ENCODE measurements at regions not wholly inside any gene's neighbourhood (a gene's known extent, or its start where the extent isn't known, plus 50 kb on each side); places are given as distances from the start of the nearest gene placed in this dataset.
A peak's percentile ranks its signal among the peaks of the same experiment; 100 is the strongest.

DNA sequence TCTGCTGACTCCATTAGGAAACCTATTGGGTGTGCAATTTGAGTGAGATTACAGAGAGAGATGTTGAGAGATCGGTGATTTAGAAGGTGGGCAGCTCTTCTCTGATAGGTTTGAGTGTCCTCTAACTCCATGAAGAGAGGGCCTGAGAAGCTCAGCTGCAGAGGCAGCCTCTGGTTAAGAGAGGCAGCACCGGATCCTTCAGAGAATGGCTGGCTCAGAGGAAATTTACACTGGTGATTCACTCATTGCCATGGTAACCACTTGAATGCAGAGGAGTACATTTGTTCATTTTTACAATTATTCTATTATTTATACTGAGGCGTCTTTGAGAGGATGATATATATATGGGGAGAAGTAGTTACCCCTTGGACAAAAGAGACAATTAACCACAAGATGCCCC is 171.7 kb downstream of the PDGFRA start:
- Histone ChIP-seq H3K79me2 (ENCODE audit: insufficient read depth) (no peaks in the 10 kb centered on the region), H2AFZ (ENCODE audit: low read depth) (peak overlapping the region; percentile 61), H3K9me3 (no peaks in the 10 kb centered on the region), H3K27ac (ENCODE audit: low read depth in 2 of 2, low read length in 1 of 2) (peak overlapping the region in 1 of 2 experiments; percentile 56; a peak in 2 of 4 replicates), H3K27me3 (ENCODE audit: insufficient read depth) (peaks cover 6% of the 10 kb centered on the region; the same call in 1 of the 2 replicates), H3K9me2 (no peaks in the 10 kb centered on the region), H3K9ac (no peak overlapping the region), H4K20me1 (ENCODE audit: insufficient read depth) (no peaks in the 10 kb centered on the region), H3K4me3 (ENCODE audit: low read depth in 2 of 2, low read length in 1 of 2) (no peak overlapping the region), H3K4me2 (peak overlapping the region; percentile 43; the same call in 1 of the 2 replicates), H3F3A (replicated peaks; ENCODE audit: insufficient read depth) (no peaks in the 10 kb centered on the region), H3K4me1 (ENCODE audit: control insufficient read depth in 1 of 2, insufficient read depth in 2 of 2, low read depth in 1 of 2, low read length in 1 of 2) (no peaks in the 10 kb centered on the region; a peak in 1 of 4 replicates), H3K36me3 (replicated peaks in 1 of 2; ENCODE audit: control insufficient read depth in 1 of 2, insufficient read depth in 2 of 2, low read length in 1 of 2) (no peaks in the 10 kb centered on the region)
- no peak for DNase-seq
- no peak for TF ChIP-seq GATA2 (CRISPR knock-in tag; IDR thresholded peaks at IDR 0.05)
- TF ChIP-seq FOSL2 (IDR thresholded peaks at IDR 0.05; ENCODE audit: borderline replicate concordance, low read depth), result peak; percentile 57; the same call in 1 of the 2 replicates
- ChIA-PET POLR2A (no interaction called here), CTCF (interaction anchor here (1.0 kb wide), 1 partner anchor 82 kb away, joined by 3 read pairs; no protein-coding TSS in a partner anchor)
- WGBS (ENCODE audit: low lambda C conversion rate), result 33% methylated on average over 3 of the region's 3 CpGs

DNA sequence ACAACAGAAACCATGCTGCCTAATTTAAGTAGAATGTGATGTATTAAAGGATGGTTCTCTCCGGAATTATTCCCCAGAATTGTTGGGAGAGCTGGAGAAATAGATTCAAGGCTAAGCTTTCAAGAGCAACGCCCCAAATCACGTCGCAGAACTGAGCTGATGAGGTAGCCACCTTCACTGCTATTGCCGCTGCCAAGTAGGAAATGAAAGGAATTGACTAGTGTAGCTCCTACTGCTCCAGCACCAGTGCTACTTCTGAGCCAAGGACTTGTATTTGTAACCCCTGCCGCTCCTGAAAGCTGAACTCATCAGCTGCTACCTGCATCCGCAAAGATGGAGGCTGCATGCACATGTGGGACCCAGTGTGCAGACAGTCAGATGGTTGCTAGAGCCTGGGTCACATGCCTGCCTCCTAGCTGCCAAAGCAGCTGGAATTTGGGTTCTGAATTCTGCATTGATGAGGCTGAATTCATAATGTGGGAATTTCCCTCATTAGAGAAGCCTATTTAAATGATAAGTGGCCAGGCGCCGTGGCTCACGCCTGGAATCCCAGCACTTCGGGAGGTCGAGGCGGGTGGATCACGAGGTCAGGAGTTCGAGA is 173.9 kb downstream of the PDGFRA start:
- Histone ChIP-seq H3K4me1 (ENCODE audit: control insufficient read depth in 1 of 2, insufficient read depth in 2 of 2, low read depth in 1 of 2, low read length in 1 of 2) (no peaks in the 10 kb centered on the region; a peak in 1 of 4 replicates), H2AFZ (ENCODE audit: low read depth) (no peak overlapping the region), H3K79me2 (ENCODE audit: insufficient read depth) (no peaks in the 10 kb centered on the region), H3K4me2 (no peak overlapping the region), H3K27ac (ENCODE audit: low read depth in 2 of 2, low read length in 1 of 2) (no peak overlapping the region), H3F3A (replicated peaks; ENCODE audit: insufficient read depth) (no peaks in the 10 kb centered on the region), H3K27me3 (ENCODE audit: insufficient read depth) (peaks cover 15% of the 10 kb centered on the region; the same call in 1 of the 2 replicates), H3K4me3 (ENCODE audit: low read depth in 2 of 2, low read length in 1 of 2) (no peak overlapping the region), H3K36me3 (replicated peaks in 1 of 2; ENCODE audit: control insufficient read depth in 1 of 2, insufficient read depth in 2 of 2, low read length in 1 of 2) (no peaks in the 10 kb centered on the region), H4K20me1 (ENCODE audit: insufficient read depth) (no peaks in the 10 kb centered on the region), H3K9me3 (no peaks in the 10 kb centered on the region), H3K9ac (no peak overlapping the region), H3K9me2 (no peaks in the 10 kb centered on the region)
- POLR2A ChIA-PET, result no interaction called here
- CTCF ChIA-PET, result interaction anchor here (1.3 kb wide), 1 partner anchor 38 kb away, joined by 4 read pairs; no protein-coding TSS in a partner anchor
- DNase-seq, result no peak
- TF ChIP-seq EZH2phosphoT487 (IDR thresholded peaks at IDR 0.05; ENCODE audit: borderline replicate concordance, low read depth), result no peak
- TF ChIP-seq JUND (IDR thresholded peaks at IDR 0.05), result no peak
- TF ChIP-seq CHD2 (IDR thresholded peaks at IDR 0.05; ENCODE audit: low read length, partially characterized antibody), result no peak
- no peak for TF ChIP-seq GATA2 (CRISPR knock-in tag; IDR thresholded peaks at IDR 0.05)
- no peak for TF ChIP-seq YY1 (IDR thresholded peaks at IDR 0.05; ENCODE audit: low read depth)
- TF ChIP-seq TCF12 (IDR thresholded peaks at IDR 0.05), result no peak
- TF ChIP-seq, protein P1, sequence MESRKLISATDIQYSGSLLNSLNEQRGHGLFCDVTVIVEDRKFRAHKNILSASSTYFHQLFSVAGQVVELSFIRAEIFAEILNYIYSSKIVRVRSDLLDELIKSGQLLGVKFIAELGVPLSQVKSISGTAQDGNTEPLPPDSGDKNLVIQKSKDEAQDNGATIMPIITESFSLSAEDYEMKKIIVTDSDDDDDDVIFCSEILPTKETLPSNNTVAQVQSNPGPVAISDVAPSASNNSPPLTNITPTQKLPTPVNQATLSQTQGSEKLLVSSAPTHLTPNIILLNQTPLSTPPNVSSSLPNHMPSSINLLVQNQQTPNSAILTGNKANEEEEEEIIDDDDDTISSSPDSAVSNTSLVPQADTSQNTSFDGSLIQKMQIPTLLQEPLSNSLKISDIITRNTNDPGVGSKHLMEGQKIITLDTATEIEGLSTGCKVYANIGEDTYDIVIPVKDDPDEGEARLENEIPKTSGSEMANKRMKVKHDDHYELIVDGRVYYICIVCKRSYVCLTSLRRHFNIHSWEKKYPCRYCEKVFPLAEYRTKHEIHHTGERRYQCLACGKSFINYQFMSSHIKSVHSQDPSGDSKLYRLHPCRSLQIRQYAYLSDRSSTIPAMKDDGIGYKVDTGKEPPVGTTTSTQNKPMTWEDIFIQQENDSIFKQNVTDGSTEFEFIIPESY (IDR thresholded peaks at IDR 0.05; ENCODE audit: borderline replicate concordance, low read depth), result no peak
- no peak for TF ChIP-seq NFIC (IDR thresholded peaks at IDR 0.05; ENCODE audit: borderline replicate concordance)
- TF ChIP-seq, protein P2, sequence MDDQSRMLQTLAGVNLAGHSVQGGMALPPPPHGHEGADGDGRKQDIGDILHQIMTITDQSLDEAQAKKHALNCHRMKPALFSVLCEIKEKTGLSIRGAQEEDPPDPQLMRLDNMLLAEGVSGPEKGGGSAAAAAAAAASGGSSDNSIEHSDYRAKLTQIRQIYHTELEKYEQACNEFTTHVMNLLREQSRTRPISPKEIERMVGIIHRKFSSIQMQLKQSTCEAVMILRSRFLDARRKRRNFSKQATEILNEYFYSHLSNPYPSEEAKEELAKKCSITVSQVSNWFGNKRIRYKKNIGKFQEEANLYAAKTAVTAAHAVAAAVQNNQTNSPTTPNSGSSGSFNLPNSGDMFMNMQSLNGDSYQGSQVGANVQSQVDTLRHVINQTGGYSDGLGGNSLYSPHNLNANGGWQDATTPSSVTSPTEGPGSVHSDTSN (IDR thresholded peaks at IDR 0.05), result no peak
- TF ChIP-seq TAF1 (IDR thresholded peaks at IDR 0.05; ENCODE audit: borderline replicate concordance, low read depth, low read length), result no peak
- TF ChIP-seq ELF1 (IDR thresholded peaks at IDR 0.05), result no peak
- TF ChIP-seq, protein P3, sequence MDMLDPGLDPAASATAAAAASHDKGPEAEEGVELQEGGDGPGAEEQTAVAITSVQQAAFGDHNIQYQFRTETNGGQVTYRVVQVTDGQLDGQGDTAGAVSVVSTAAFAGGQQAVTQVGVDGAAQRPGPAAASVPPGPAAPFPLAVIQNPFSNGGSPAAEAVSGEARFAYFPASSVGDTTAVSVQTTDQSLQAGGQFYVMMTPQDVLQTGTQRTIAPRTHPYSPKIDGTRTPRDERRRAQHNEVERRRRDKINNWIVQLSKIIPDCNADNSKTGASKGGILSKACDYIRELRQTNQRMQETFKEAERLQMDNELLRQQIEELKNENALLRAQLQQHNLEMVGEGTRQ (IDR thresholded peaks at IDR 0.05; ENCODE audit: borderline replicate concordance, low read depth, low read length), result no peak
- no peak for TF ChIP-seq GABPA (IDR thresholded peaks at IDR 0.05; ENCODE audit: low read depth)
- no peak for TF ChIP-seq FOXJ3 (CRISPR knock-in tag; IDR thresholded peaks at IDR 0.05)
- TF ChIP-seq RAD21 (IDR thresholded peaks at IDR 0.05; ENCODE audit: low read length), result no peak
- 70% methylated on average over 14 of the region's 15 CpGs for WGBS (ENCODE audit: low lambda C conversion rate)
